Uterus (tissue), 2 donors: ENCODE measurements at regions not wholly inside any gene's neighbourhood (a gene's known extent, or its start where the extent isn't known, plus 50 kb on each side); places are given as distances from the start of the nearest gene placed in this dataset.

Experiments used
- POLR2A ChIP-seq, 2 donors: fragments of 450-650 bp; IDR thresholded peaks; one replicate each; pipeline ENCODE4 v1.6.1; 2016; ENCODE audit warnings: antibody characterized with exemption in 2 of 2, mild to moderate bottlenecking in 1 of 2, moderate library complexity in 1 of 2
- TF ChIP-seq, protein P1 (sequence below), 4 experiments: fragments of 200-600 bp in 2 of 4; fragments of 450-650 bp in 2 of 4; sonication (generic) in 2 of 4; IDR thresholded peaks; one replicate each; pipeline ENCODE4 v1.5.1; 2016 to 2019; ENCODE audit warnings: antibody characterized with exemption in 4 of 4, mild to moderate bottlenecking in 2 of 4, moderate library complexity in 1 of 4

GRCh38 chr4:72951147-72951546 lies 118.4 kb downstream of the COX18 start:
- TF ChIP-seq, protein P1, sequence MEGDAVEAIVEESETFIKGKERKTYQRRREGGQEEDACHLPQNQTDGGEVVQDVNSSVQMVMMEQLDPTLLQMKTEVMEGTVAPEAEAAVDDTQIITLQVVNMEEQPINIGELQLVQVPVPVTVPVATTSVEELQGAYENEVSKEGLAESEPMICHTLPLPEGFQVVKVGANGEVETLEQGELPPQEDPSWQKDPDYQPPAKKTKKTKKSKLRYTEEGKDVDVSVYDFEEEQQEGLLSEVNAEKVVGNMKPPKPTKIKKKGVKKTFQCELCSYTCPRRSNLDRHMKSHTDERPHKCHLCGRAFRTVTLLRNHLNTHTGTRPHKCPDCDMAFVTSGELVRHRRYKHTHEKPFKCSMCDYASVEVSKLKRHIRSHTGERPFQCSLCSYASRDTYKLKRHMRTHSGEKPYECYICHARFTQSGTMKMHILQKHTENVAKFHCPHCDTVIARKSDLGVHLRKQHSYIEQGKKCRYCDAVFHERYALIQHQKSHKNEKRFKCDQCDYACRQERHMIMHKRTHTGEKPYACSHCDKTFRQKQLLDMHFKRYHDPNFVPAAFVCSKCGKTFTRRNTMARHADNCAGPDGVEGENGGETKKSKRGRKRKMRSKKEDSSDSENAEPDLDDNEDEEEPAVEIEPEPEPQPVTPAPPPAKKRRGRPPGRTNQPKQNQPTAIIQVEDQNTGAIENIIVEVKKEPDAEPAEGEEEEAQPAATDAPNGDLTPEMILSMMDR (IDR thresholded peaks at IDR 0.05) = no peak
- no peak for TF ChIP-seq POLR2A (IDR thresholded peaks at IDR 0.05)
